ENCODE measurements at regions not wholly inside any gene's neighbourhood (a gene's known extent, or its start where the extent isn't known, plus 50 kb on each side); places are given as distances from the start of the nearest gene placed in this dataset.

DNA sequence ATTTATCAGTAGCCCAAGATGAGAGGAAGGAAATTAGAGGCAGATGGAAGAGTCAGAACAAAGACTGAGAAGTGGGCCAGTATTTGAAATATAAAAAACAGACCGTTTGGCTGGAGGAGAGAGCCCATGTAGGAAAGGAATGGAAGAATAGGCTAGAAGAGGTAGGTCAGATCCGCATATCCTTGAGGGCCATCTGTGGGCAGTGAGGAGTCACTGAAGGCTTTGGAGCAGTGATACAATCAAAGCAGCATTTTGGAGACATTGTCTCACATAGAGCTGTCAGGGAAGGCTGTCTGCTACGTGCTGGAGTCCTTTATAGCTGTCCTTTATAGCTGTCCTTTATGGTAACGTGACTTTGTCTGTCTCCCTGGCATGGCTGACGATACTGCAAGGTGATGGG, 92.0 kb upstream of the VEPH1 start:
- TF ChIP-seq YY1 (IDR thresholded peaks at IDR 0.05; ENCODE audit: insufficient read depth, insufficient read length) (no peak), ZNF274 (IDR thresholded peaks at IDR 0.05; ENCODE audit: low read depth, low read length) (no peak)

Data from NT2/D1 (cell line).